NCI-H345 (cell line): ENCODE measurements at regions not wholly inside any gene's neighbourhood (a gene's known extent, or its start where the extent isn't known, plus 50 kb on each side); places are given as distances from the start of the nearest gene placed in this dataset.

ENCODE experiments used
- DNase-seq: peaks from one replicate; lab custom pipeline; 2025; lab: John Stamatoyannopoulos, UW

DNA sequence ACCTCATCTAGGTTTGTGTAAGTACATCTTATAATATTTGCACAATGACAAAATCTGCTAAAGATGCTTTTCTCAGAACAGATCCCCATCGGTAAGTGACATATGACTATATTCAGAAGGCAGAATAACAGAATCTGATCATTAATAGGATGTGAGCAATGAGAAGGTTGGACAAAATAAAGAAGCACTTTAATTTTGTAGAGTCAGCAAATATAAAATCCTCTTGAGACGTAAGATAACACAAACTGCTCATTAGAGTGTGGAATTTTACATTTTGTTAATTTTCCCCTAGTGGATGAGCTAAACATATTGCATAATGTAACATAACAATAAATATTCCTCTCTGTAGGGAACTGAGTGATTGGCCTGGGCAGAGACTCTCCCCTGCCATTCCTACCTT lies 658.4 kb upstream of the ZP4 start:
- DNase-seq: no peak

DNA sequence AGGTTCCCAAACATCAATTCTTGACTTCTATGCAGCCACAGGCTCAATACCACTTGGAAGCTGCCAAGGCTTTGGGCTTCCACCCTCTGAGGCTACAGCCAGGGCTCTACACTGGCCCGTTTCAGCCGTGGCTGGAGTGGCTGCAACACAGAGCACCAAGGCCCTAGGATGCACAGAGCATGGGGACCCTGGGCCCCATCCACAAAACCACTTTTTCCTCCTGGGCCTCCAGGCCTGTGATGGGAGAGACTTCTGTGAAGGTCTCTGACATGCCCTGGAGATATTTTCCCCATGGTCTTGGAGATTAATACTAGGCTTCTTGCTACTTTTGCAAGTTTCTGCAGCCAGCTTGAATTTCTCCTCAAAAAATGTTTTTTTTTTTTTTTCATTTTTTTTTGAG lies 655.4 kb upstream of the ZP4 start:
- no peak for DNase-seq

DNA sequence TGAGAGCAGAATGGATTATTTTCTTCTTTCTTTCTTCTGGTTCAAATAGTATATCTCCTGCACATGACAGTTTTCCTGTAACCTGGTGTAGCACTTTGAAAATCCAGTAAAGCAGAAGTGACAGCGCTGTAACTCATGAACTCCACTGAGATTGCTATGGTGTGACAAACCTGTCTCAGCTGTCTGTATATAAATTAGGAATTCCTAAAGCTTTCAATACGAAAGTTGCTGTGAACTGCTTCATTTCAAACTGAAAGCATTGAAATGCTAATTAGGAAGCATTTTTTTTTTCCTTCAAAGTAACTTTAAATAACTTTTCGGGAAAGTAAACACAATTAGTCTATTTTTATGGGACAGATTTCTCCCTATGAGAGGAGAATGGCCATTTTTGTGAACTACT lies 646.9 kb upstream of the ZP4 start:
- no peak for DNase-seq

DNA sequence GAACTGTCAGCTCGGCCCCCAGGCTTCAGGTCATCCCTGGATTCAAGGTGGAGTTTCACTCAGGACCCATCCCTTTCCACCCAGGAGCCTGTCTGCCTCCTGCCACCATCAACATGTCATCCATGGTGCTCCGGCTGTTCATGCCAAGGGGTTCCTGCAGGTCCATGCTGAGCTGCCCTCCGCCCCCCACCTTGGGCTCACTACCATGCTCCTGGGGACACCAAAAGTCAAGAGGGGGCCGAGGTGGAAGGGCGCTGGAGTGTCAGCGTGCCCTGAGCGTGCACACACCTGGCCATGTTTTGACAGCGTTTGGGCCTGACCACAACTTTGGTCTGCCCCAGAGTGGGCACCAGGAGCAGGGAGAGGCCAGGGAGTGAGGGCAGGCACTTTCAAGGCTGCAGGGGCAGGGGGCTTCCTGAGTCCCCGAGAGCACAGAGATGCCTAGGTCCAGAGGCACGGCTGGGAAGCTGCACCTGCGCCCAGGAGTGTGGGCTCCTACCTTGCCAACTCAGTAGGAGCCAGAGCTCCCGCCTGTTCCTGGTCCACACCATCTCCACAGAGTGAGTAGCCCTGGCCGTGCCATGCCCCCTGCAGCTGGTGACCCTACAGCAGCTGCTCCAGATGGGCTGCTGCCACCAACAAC lies 639.6 kb upstream of the ZP4 start:
- DNase-seq: no peak

DNA sequence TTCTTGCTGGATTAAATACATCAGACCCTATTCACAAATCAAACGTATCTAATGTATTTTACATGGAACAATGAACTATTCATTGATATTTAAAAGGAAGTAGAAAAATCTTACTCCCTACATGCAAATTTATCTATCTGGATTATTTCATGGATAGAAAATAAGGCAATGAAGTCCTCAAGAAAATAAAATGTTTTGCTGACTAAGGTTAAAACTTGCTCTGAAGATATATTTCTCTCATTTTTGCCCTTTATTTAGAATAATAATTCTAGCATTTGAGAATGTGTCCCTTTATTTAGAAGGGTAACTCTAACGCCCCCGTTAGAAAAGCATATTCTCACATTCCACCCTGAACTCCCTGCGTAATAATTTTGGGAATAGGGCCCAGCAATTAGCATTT lies 627.0 kb upstream of the ZP4 start:
- DNase-seq: no peak

DNA sequence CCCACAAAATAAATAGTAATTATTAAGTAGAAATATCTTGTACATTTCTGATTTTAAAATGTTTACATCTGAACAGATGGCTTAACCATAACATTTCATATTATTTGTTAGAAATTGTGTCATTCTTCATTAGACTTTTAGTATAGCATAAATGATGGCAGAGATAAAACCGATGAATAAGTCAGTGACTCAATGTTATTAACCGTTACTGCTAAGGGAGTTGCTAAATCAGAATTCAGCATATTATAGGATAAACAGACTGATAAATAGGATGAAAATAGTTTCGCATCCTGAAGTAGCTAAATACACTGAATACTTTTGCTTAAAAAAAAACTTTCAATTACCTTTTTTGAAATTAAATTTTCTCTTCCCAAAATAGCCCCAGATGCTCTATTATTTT lies 610.6 kb upstream of the ZP4 start:
- DNase-seq: no peak

DNA sequence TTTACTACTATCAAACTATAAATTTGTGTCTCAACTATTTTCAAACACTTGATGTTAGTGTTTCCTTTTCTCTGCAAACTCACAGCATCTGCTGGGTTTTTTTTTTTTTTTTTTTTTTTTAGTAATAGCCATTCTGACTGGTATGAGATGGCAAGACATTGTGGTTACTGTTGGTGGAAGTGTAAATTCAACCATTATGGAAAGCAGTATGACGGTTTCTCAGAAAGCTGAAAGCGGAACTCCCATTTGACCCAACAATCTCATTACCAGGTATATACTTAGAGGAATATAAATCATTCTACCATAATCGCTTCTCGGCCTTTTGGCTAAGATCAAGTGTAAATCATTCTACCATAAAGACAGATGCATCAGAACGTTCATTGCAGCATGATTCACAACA lies 608.3 kb upstream of the ZP4 start:
- DNase-seq: no peak

DNA sequence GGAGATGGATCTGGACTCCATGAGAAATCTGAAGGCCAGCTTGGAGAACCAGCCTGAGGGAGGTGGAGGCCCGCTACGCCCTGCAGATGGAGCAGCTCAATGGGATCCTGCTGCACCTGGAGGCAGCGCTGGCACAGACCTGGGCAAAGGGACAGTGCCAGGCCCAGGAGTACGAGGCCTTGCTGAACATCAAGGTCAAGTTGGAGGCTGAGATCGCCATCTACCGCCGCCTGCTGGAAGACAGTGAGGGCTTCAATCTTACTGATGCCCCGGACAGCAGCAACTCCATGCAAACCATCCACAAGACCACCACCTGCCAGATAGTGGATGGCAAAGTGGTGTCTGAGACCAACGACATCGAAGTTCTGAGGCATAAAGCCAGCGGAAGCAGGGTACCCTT lies 601.5 kb upstream of the ZP4 start:
- no peak for DNase-seq

DNA sequence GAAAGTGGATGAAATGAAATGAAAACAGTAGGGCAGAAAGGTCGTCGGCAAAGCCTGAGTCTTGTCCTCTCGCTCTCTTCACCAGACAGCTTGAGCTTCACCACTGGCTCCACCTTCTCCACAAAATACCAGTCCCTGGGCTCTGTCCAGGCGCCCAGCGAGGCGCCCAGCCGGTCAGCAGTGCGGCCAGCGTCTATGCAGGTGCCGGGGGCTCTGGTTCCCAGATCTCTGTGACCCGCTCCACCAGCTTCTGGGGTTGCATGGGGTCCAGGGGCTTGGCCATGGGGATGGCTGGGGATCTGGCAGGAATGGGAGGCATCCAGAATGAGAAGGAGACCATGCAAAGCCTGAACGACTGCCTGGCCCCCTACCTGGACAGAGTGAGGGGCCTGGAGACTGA lies 600.5 kb upstream of the ZP4 start:
- no peak for DNase-seq

DNA sequence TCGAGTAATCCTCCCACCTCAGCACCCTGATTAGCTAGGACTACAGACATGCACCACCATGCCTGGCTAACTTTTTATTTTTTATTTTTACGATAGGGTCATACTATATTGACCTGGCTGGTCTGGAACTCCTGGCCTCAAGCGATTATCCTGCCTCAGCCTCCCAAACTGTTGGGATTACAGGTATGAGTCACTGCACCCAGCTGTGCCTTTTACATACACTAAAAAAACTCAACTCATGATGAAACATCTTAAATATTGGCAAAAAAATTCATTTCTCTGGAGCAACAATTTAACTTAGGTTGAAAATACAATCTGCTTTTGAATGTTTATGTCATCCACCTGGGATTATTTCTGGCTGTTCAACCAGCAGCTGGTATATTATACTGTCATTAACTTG lies 598.3 kb upstream of the ZP4 start:
- no peak for DNase-seq

DNA sequence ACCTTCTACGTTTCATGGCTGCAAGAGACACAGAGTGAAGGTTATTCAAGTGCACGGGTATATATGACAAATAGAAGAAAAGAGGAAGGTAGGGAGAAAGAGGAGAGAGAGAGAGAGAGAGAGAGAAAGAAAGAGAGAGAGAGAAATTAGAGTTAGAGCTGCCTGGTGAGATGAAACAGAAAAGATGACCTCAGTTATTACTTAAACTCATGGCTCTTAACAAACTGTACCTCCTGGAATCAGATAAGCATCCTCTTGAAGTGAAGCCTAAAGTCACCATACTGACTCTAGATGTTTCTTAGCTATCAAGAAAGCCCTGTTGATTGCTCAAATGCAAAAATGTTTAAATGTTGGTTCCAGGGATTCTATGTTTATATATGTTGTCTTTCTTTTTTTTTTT lies 597.7 kb upstream of the ZP4 start:
- DNase-seq: no peak

DNA sequence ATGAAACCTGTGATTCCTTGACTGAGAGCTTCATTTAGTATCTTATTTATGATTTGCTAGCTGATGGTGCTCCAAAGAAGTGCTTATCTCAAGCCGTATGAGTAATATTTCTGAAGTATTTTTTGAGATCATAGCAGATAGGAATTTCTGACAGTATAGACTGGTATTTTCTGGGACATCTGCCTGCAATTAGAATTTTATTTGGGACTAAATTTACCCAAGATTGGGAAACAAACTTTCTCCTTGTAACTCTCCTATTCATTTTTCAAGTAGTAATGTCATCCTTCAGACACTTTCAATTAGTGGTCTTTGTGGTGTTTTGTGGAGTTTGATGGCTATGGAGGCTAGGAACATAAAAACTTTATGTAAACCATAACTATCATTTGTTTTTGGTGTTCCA lies 597.2 kb upstream of the ZP4 start:
- DNase-seq: no peak

DNA sequence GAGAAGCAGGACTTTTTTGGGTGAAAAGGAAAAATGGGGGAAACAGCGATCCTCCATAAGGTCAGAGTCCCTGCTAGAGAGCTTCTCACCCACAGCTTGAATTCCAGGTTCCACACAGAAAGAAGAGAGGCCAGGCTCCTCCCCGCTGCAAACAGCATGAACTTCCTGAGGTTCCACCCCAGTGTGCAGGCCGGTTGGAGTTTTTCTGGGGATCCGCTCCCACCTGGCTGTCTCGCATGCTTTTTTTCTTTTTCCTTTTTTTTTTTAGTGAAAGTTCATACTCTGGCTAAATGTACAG lies 595.1 kb upstream of the ZP4 start:
- DNase-seq: no peak

DNA sequence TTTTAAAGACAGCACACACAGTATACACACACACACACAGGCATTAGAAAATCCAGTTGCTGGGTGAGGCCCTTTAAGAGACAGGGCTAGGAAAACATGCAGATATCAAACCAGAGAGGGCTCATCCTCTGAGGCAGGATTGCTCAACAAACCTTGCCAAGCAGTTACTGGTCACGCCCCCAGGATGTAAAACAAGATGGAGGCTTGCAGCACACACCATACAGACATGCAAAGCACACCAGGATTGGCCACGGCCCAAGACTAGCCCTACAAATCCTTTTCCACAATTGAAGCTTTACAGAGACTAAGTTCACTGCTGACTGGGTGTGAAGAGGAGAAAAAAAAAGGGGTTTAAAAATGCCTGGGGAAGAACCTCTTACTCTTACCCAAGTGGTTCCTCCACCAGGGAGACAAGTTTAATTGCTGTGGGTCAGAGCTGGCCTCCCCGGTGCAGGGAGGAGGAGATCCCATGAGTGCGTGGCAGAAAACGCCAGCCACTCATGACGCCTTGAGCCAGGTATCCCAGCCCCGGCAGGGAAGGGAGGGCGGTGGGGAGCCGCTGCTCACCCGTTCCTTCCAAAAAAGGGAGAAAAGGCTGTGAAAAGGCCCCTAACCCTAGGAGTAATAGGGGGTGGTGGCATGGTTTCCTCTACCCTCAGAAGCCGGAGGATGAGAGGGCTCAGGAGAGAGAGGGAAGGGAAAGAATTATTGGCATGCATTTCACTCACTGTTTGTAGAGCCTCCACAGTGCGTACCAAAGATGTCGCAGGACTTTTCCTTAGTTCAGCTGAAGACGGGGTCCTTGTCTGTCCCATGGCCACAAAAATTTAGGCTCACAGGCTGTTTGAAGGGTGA lies 594.6 kb upstream of the ZP4 start:
- DNase-seq: no peak

DNA sequence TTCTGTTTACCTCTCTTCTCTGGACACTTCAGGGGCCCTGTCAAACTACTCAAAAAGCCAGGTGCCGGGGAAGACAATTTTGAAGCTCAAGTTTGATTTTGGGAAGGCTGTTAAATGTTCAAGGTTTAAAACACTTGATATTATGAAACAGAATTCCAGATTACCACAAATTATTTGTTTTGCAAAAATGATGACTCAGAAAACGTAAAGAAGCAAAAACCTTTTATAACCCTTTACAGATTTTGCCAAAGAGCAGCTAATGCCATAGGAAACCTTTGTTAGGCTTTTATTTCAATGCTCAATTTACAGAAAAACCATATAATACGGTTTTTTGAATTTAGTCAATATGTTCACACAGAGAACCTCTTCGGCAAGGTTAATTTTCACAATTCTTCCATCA lies 593.4 kb upstream of the ZP4 start:
- DNase-seq: no peak

DNA sequence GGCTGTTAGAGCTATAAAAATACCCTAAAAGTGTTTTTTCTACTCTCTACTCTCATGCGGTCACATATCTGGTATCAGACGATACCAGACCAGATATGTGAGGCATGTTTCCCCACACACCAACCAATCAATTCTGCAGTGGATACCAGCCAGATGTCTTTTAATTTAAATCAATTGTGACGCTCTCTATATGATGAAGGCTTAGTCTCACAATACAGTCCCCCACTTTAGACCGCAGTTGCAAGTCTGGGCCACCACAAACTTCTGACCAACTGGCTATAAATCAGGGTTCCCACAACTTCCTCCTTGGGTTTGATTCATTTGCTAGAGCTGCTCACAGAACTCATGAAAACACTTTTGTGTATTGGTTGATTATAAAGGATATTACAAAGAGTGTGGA lies 586.1 kb upstream of the ZP4 start:
- no peak for DNase-seq

DNA sequence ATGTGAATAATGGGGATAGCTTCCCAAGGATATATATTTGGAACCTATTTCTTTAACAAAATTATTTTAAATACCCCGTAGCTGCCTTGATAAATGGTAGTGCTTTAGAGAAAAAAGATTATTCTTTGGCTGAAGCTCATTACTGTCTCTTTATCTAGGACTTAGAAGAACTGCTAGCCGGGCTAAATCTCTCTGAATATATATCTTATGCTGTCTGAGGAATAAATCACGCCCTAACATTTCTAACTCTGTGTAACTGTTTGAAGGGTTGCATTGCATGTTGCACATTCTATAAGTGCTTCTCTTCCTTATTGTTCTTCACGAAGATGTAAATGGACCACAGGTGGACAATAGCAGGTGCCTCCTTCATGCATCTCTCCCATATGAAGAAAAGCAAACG lies 585.0 kb upstream of the ZP4 start:
- DNase-seq: no peak

DNA sequence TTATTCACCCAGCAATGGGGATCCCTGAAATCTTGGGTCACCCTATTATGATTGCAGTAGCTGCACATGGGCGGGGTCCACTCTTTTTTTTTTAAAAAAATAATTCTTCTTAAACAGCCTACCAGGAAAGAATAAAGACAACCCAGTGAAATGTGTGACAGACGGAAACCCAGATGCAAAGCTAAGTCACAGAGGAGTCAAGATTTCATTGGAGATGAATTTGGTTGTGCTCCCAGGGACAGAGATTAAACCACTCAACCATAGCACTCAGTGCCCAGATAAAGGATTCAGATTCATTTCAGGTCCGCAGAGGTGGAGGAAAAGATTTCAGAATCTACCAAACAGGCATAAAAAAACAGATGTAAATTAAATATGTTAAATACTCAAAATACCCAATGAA lies 583.5 kb upstream of the ZP4 start:
- no peak for DNase-seq

DNA sequence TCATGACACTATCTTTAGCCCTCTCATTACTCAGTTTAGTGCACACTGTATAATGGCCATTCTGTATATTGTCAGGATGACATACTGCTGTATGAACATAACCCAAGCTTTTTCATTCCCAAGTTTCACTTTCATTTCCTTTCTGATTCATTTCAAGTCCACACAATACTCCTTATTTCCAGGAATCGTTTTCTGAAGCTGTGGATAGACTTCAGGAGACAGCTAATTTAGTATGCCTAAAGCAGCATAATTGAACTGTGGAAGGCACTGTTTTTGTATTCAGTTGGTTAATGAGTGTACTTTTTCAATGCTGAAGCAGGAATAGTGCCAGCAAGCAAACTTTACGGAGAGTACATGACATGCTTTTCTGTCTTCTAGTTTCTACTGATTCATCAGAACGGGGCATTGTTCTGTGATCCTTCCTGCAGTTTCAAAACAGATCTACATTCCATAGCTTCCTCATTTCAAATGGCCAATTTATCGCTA lies 578.5 kb upstream of the ZP4 start:
- DNase-seq: no peak

DNA sequence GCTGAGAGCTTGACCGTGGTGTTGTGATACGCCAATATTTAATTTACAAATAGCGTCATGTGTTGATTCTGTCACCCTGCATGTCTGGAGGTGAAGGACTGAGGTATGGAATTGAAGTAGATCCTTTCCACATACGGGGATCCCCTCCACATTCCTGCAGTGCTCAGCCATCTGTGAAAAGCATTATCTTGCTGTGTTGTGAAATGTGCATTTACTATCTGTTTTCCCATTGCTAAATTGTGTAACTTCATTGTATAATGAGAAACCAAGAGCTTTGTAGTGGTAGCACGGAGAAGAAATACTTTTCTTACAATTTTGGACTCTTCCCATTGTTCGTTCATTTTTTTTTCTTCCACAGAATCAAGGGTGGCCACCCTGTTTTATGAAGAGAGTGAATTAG lies 577.3 kb upstream of the ZP4 start:
- DNase-seq: no peak

DNA sequence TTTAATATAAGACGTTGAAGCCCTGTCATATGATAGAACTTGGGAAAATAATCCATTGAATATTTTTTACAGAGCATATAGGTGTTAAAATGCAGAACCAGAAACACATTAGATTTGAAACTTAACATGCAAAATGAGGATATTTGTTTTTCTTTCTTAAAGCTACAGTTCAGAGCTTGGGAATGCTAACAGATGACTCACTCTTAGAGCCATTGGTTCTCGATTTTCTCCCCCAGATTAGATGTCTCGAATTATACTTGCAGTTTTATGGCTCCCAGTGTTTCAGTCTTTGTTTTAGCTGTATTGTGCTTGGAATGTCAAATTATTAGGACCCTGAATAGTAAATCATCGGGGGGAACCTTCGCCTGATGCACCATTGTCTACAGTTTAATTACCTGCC lies 575.7 kb upstream of the ZP4 start:
- no peak for DNase-seq

DNA sequence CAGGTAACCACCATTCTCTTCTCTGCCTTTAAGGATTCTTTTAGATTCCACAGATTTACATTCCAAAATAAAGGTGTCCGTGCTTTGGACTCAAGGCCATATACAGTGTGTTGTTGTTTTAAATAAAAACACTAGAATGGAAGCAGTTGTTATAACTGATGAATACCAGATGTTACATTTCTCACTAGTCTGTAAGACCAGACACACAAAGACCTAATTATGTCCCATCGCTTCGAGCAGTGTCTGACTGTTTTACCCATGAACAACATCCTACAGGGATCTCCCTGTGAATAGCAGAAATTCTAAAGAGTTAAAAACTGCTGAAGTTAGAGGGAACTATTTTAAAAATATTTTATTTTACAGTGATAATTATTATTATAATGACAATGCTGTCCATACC lies 574.7 kb upstream of the ZP4 start:
- DNase-seq: no peak

DNA sequence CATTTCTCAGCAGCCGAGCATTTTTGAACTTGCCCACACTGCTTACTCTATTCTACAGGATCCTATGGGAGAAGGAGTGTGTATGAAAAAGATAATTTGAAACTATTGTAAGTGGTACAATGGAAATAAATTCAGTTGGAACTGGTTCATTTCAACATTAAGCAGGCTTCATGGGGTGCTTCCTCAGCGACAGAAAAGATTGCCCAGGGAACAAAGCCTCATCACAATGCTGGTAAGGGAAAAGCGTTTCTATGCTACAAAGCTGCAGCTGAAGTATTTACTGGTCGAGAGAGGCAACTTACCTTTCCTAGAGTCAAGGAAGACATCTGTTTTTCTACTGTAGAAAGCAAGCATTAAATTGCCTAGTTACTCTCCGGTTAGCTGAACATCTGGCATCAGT lies 568.2 kb upstream of the ZP4 start:
- no peak for DNase-seq

DNA sequence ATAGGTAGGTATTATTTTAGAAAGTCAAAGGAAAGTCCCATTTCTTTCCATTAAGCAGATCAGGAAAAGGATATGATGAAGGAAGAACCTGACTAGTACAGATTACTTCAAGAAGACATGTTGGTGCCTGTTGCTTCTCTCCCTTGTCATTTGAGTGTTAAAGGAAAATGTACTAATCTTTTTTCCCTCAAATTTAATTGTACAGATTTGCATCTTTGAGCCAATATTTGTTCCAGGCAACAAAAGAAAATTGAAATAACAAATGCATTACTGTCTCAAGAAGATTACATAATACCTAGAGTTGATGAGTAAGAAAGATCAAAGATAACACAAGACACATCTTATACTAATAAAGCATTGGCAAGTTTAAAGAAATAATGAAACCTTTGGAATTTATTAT lies 566.9 kb upstream of the ZP4 start:
- DNase-seq: no peak
